ENCODE measurements at regions not wholly inside any gene's neighbourhood (a gene's known extent, or its start where the extent isn't known, plus 50 kb on each side); places are given as distances from the start of the nearest gene placed in this dataset.

GRCh38 chr1:218049641-218050040, 235.5 kb upstream of the RRP15 start:
- no peaks in the 10 kb centered on the region for H3K36me3 ChIP-seq
- no peak overlapping the region for H3K4me2 ChIP-seq
- no peak overlapping the region for H3K27ac ChIP-seq
- no peaks in the 10 kb centered on the region for H3K9me3 ChIP-seq (replicated peaks in 1 of 11)
- H3K4me1 ChIP-seq: 0 out of 20 replicates have a peak, but pooled peaks cover 0 to 4% (median 0%) of the 10 kb centered on the region in 10 experiments
- no peak for TF ChIP-seq Cebpa-rat (IDR thresholded peaks at IDR 0.05)
- H3K4me3 ChIP-seq: no peak overlapping the region
- no peak overlapping the region for H3K9ac ChIP-seq
- no peaks in the 10 kb centered on the region for H4K20me1 ChIP-seq
- no peaks in the 10 kb centered on the region for H3K27me3 ChIP-seq

- H3K27me3 ChIP-seq: no peaks in the 10 kb centered on the region
- H4K20me1 ChIP-seq: no peaks in the 10 kb centered on the region
- no peak overlapping the region for H3K4me2 ChIP-seq
- H3K9me3 ChIP-seq (replicated peaks in 1 of 11): no peaks in the 10 kb centered on the region
- H3K9ac ChIP-seq: no peak overlapping the region
- H3K4me1 ChIP-seq: no peaks in the 10 kb centered on the region
- no peak overlapping the region for H3K4me3 ChIP-seq
- no peaks in the 10 kb centered on the region for H3K36me3 ChIP-seq
- H3K27ac ChIP-seq: no peak overlapping the region
- no peak for TF ChIP-seq Cebpa-rat (IDR thresholded peaks at IDR 0.05)
Measured at GRCh38 chr1:218058730-218059129, 226.4 kb upstream of the RRP15 start.

GRCh38 chr1:218064426-218064825, 220.7 kb upstream of the RRP15 start:
- no peaks in the 10 kb centered on the region for H3K4me1 ChIP-seq
- no peaks in the 10 kb centered on the region for H4K20me1 ChIP-seq
- no peak overlapping the region for H3K4me3 ChIP-seq
- H3K9ac ChIP-seq: no peak overlapping the region
- no peak overlapping the region for H3K4me2 ChIP-seq
- no peak for TF ChIP-seq Cebpa-rat (IDR thresholded peaks at IDR 0.05)
- no peaks in the 10 kb centered on the region for H3K9me3 ChIP-seq (replicated peaks in 1 of 11)
- no peaks in the 10 kb centered on the region for H3K36me3 ChIP-seq
- H3K27ac ChIP-seq: no peak overlapping the region
- no peaks in the 10 kb centered on the region for H3K27me3 ChIP-seq

GRCh38 chr1:218066332-218066731, 218.8 kb upstream of the RRP15 start:
- no peaks in the 10 kb centered on the region for H3K27me3 ChIP-seq
- no peak for TF ChIP-seq Cebpa-rat (IDR thresholded peaks at IDR 0.05)
- H3K9ac ChIP-seq: no peak overlapping the region
- no peak overlapping the region for H3K27ac ChIP-seq
- 0 out of 22 replicates have a peak, but pooled peaks cover 0 to 13% (median 0%) of the 10 kb centered on the region in 11 experiments for H3K9me3 ChIP-seq (replicated peaks in 1 of 11)
- no peaks in the 10 kb centered on the region for H4K20me1 ChIP-seq
- no peak overlapping the region for H3K4me2 ChIP-seq
- H3K4me1 ChIP-seq: no peaks in the 10 kb centered on the region
- H3K36me3 ChIP-seq: no peaks in the 10 kb centered on the region
- H3K4me3 ChIP-seq: no peak overlapping the region

- Histone ChIP-seq H3K9me3 (replicated peaks in 1 of 11) (0 out of 22 replicates have a peak, but pooled peaks cover 0 to 13% (median 0%) of the 10 kb centered on the region in 11 experiments), H3K27ac (no peak overlapping the region), H3K27me3 (no peaks in the 10 kb centered on the region), H3K9ac (no peak overlapping the region), H4K20me1 (no peaks in the 10 kb centered on the region), H3K36me3 (no peaks in the 10 kb centered on the region), H3K4me3 (no peak overlapping the region), H3K4me2 (no peak overlapping the region), H3K4me1 (no peaks in the 10 kb centered on the region)
- TF ChIP-seq Cebpa-rat (IDR thresholded peaks at IDR 0.05): no peak
Measured at GRCh38 chr1:218068241-218068640, 216.9 kb upstream of the RRP15 start.

GRCh38 chr1:218069180-218069579, 215.9 kb upstream of the RRP15 start:
- no peak overlapping the region for H3K4me2 ChIP-seq
- no peaks in the 10 kb centered on the region for H3K36me3 ChIP-seq
- H3K27me3 ChIP-seq: no peaks in the 10 kb centered on the region
- H3K27ac ChIP-seq: no peak overlapping the region
- H3K4me1 ChIP-seq: peaks cover 0 to 5% (median 2%) of the 10 kb centered on the region in 10 experiments; a peak in 5 of 20 replicates
- 0 out of 22 replicates have a peak, but pooled peaks cover 0 to 13% (median 0%) of the 10 kb centered on the region in 11 experiments for H3K9me3 ChIP-seq (replicated peaks in 1 of 11)
- H4K20me1 ChIP-seq: no peaks in the 10 kb centered on the region
- no peak overlapping the region for H3K4me3 ChIP-seq
- no peak for TF ChIP-seq Cebpa-rat (IDR thresholded peaks at IDR 0.05)
- no peak overlapping the region for H3K9ac ChIP-seq

GRCh38 chr1:218073062-218073461, 212.0 kb upstream of the RRP15 start:
- peaks cover 0 to 6% (median 2%) of the 10 kb centered on the region in 10 experiments; a peak in 5 of 20 replicates for H3K4me1 ChIP-seq
- H3K4me2 ChIP-seq: no peak overlapping the region
- H3K27ac ChIP-seq: no peak overlapping the region
- H3K9ac ChIP-seq: no peak overlapping the region
- H3K27me3 ChIP-seq: no peaks in the 10 kb centered on the region
- 0 out of 22 replicates have a peak, but pooled peaks cover 0 to 13% (median 0%) of the 10 kb centered on the region in 11 experiments for H3K9me3 ChIP-seq (replicated peaks in 1 of 11)
- H3K4me3 ChIP-seq: no peak overlapping the region
- H4K20me1 ChIP-seq: no peaks in the 10 kb centered on the region
- H3K36me3 ChIP-seq: no peaks in the 10 kb centered on the region
- no peak for TF ChIP-seq Cebpa-rat (IDR thresholded peaks at IDR 0.05)

- no peaks in the 10 kb centered on the region for H3K9me3 ChIP-seq (replicated peaks in 1 of 11)
- TF ChIP-seq Cebpa-rat (IDR thresholded peaks at IDR 0.05): no peak
- no peak overlapping the region for H3K27ac ChIP-seq
- H3K27me3 ChIP-seq: no peaks in the 10 kb centered on the region
- H3K36me3 ChIP-seq: no peaks in the 10 kb centered on the region
- H3K4me1 ChIP-seq: peaks cover 0 to 4% (median 1%) of the 10 kb centered on the region in 10 experiments; a peak in 5 of 20 replicates
- no peaks in the 10 kb centered on the region for H4K20me1 ChIP-seq
- H3K4me3 ChIP-seq: no peak overlapping the region
- H3K4me2 ChIP-seq: no peak overlapping the region
- H3K9ac ChIP-seq: no peak overlapping the region
Measured at GRCh38 chr1:218078916-218079315, 206.2 kb upstream of the RRP15 start.

- TF ChIP-seq Cebpa-rat (IDR thresholded peaks at IDR 0.05): no peak
- no peaks in the 10 kb centered on the region for H4K20me1 ChIP-seq
- H3K36me3 ChIP-seq: no peaks in the 10 kb centered on the region
- no peaks in the 10 kb centered on the region for H3K9me3 ChIP-seq (replicated peaks in 1 of 11)
- H3K4me1 ChIP-seq: no peaks in the 10 kb centered on the region; a peak in 1 of 20 replicates
- no peak overlapping the region for H3K4me2 ChIP-seq
- no peak overlapping the region for H3K27ac ChIP-seq
- no peaks in the 10 kb centered on the region for H3K27me3 ChIP-seq
- H3K4me3 ChIP-seq: no peak overlapping the region
- no peak overlapping the region for H3K9ac ChIP-seq
Measured at GRCh38 chr1:218079347-218079746, 205.7 kb upstream of the RRP15 start.

- Histone ChIP-seq H3K9me3 (replicated peaks in 1 of 11) (no peaks in the 10 kb centered on the region), H3K36me3 (no peaks in the 10 kb centered on the region), H3K9ac (no peak overlapping the region), H3K27ac (no peak overlapping the region), H3K4me2 (no peak overlapping the region), H4K20me1 (no peaks in the 10 kb centered on the region), H3K4me3 (no peak overlapping the region), H3K4me1 (no peaks in the 10 kb centered on the region), H3K27me3 (no peaks in the 10 kb centered on the region)
- TF ChIP-seq Cebpa-rat (IDR thresholded peaks at IDR 0.05): no peak
Measured at GRCh38 chr1:218079820-218080219, 205.3 kb upstream of the RRP15 start.
